H9 (cell line): ENCODE measurements at regions not wholly inside any gene's neighbourhood (a gene's known extent, or its start where the extent isn't known, plus 50 kb on each side); places are given as distances from the start of the nearest gene placed in this dataset.

Experiments used
- DNase-seq: peaks from one replicate; pipeline ENCODE4 v3.0.0-alpha.2; 2017
- H2AFZ ChIP-seq: one replicate; pipeline ENCODE4 v1.6.1; 2013; ENCODE audit warnings: mild to moderate bottlenecking, low read length, control low read depth, moderate library complexity
- H2AK5ac ChIP-seq: 2 replicates; pipeline ENCODE4 v1.6.1; 2013; ENCODE audit warnings: low read length, control low read depth, mixed read lengths; ENCODE audit not compliant: insufficient read length
- H2BK120ac ChIP-seq: one replicate; pipeline ENCODE4 v1.6.1; 2013; ENCODE audit warnings: low read depth, mild to moderate bottlenecking, low read length, control low read depth, inconsistent platforms; ENCODE audit not compliant: poor library complexity, severe bottlenecking
- H2BK12ac ChIP-seq: 2 replicates; pipeline ENCODE4 v1.6.1; 2013; ENCODE audit warnings: low read length, control low read depth, mixed read lengths, low read depth; ENCODE audit not compliant: insufficient read length
- H2BK15ac ChIP-seq: 2 replicates; pipeline ENCODE4 v1.6.1; 2013; ENCODE audit warnings: low read depth, low read length, control low read depth
- H2BK20ac ChIP-seq: one replicate; pipeline ENCODE4 v1.6.1; 2013; ENCODE audit warnings: low read depth, mild to moderate bottlenecking, low read length, control low read depth, inconsistent platforms; ENCODE audit not compliant: poor library complexity, severe bottlenecking
- H2BK5ac ChIP-seq: 2 replicates; pipeline ENCODE4 v1.6.1; 2013; ENCODE audit warnings: low read length, control low read depth, mixed read lengths; ENCODE audit not compliant: insufficient read length
- H3K14ac ChIP-seq: 2 replicates; pipeline ENCODE4 v1.6.1; 2013; ENCODE audit warnings: low read length, control low read depth; ENCODE audit not compliant: insufficient read depth
- H3K18ac ChIP-seq: 2 replicates; pipeline ENCODE4 v1.6.1; 2013; ENCODE audit warnings: low read depth, mild to moderate bottlenecking, mixed read lengths, low read length, control low read depth; ENCODE audit not compliant: insufficient read length
- H3K23ac ChIP-seq: 2 replicates; pipeline ENCODE4 v1.6.1; 2013; ENCODE audit warnings: low read length, control low read depth, mixed read lengths, low read depth; ENCODE audit not compliant: insufficient read length
- H3K23me2 ChIP-seq: 2 replicates; pipeline ENCODE4 v1.6.1; 2013; ENCODE audit warnings: low read depth, mild to moderate bottlenecking, mixed read lengths, low read length, control low read depth; ENCODE audit not compliant: insufficient read length, poor library complexity, severe bottlenecking
- H3K27ac ChIP-seq: 2 replicates; pipeline ENCODE4 v1.5.1; 2013; ENCODE audit warnings: low read length, control low read depth, mixed read lengths, low read depth; ENCODE audit not compliant: insufficient read length
- H3K27me3 ChIP-seq: 2 replicates; pipeline ENCODE4 v1.6.1; 2013; ENCODE audit warnings: low read length, control low read depth, inconsistent platforms; ENCODE audit not compliant: insufficient read depth
- H3K4ac ChIP-seq: 2 replicates; pipeline ENCODE4 v1.6.1; 2013; ENCODE audit warnings: low read depth, mild to moderate bottlenecking, control low read depth, inconsistent platforms, low read length, moderate library complexity
- H3K4me1 ChIP-seq: 2 replicates; pipeline ENCODE4 v1.6.1; 2013; ENCODE audit warnings: low read length, control low read depth, inconsistent platforms; ENCODE audit not compliant: insufficient read depth
- H3K4me2 ChIP-seq: 2 replicates; pipeline ENCODE4 v1.6.1; 2013; ENCODE audit warnings: low read length, control low read depth, mixed read lengths; ENCODE audit not compliant: insufficient read length, insufficient read depth
- H3K56ac ChIP-seq: 2 replicates; pipeline ENCODE4 v1.6.1; 2013; ENCODE audit warnings: low read depth, mild to moderate bottlenecking, mixed read lengths, low read length, control low read depth; ENCODE audit not compliant: insufficient read length
- H3K79me1 ChIP-seq: 2 replicates; pipeline ENCODE4 v1.6.1; 2013; ENCODE audit warnings: low read depth, mild to moderate bottlenecking, moderate library complexity, low read length, control low read depth, inconsistent platforms; ENCODE audit not compliant: insufficient read depth, poor library complexity, severe bottlenecking
- H3K79me2 ChIP-seq: 2 replicates; pipeline ENCODE4 v1.6.1; 2013; ENCODE audit warnings: low read length, control low read depth, inconsistent platforms; ENCODE audit not compliant: insufficient read depth
- H3K9ac ChIP-seq: 2 replicates; pipeline ENCODE4 v1.6.1; 2013; ENCODE audit warnings: low read length, control low read depth, mixed read lengths; ENCODE audit not compliant: insufficient read length; ENCODE audit errors: extremely low read depth
- H3K9me3 ChIP-seq: one replicate; pipeline ENCODE4 v1.6.1; 2013; ENCODE audit warnings: low read depth, low read length, inconsistent platforms; ENCODE audit not compliant: control insufficient read depth
- H3T11ph ChIP-seq: one replicate; pipeline ENCODE4 v1.6.1; 2013; ENCODE audit warnings: mild to moderate bottlenecking, low read length, control low read depth, inconsistent platforms
- H4K20me1 ChIP-seq: one replicate; pipeline ENCODE4 v1.6.1; 2013; ENCODE audit not compliant: control insufficient read depth, insufficient read length, insufficient read depth
- H4K5ac ChIP-seq: 2 replicates; pipeline ENCODE4 v1.6.1; 2013; ENCODE audit warnings: low read depth, mild to moderate bottlenecking, mixed read lengths, low read length, control low read depth; ENCODE audit not compliant: insufficient read length
- H4K8ac ChIP-seq: replicated peaks from 2 replicates; pipeline ENCODE4 v1.6.1; 2013; ENCODE audit warnings: low read length, control low read depth, mixed read lengths, low read depth; ENCODE audit not compliant: insufficient read length
- H4K91ac ChIP-seq: 2 replicates; pipeline ENCODE4 v1.6.1; 2013; ENCODE audit warnings: low read depth, mild to moderate bottlenecking, moderate library complexity, mixed read lengths, low read length, control low read depth; ENCODE audit not compliant: insufficient read length
- H3K27ac Mint-ChIP-seq, 3 experiments: 2 replicates in 2 of 3; 3 replicates in 1 of 3; pipeline ENCODE4 v1.8.0; 2020 to 2021; ENCODE audit warnings: mixed read lengths in 3 of 3, mild to moderate bottlenecking in 1 of 3, moderate library complexity in 1 of 3
- H3K27me3 Mint-ChIP-seq: 2 replicates; pipeline ENCODE4 v1.8.0; 2021; ENCODE audit warnings: low read depth, mild to moderate bottlenecking, moderate library complexity, mixed read lengths
- H3K36me3 Mint-ChIP-seq, 3 experiments: 2 replicates in 2 of 3; 3 replicates in 1 of 3; pipeline ENCODE4 v1.8.0; 2020 to 2021; ENCODE audit warnings: low read depth in 3 of 3, mixed read lengths in 3 of 3; ENCODE audit not compliant: insufficient read depth in 1 of 3
- H3K4me1 Mint-ChIP-seq, 2 experiments: 2 replicates each; pipeline ENCODE4 v1.8.0; 2020; ENCODE audit warnings: mixed read lengths in 2 of 2
- H3K4me3 Mint-ChIP-seq, 2 experiments: 2 replicates in 1 of 2; 3 replicates in 1 of 2; pipeline ENCODE4 v1.8.0; 2020 to 2021; ENCODE audit warnings: mild to moderate bottlenecking in 2 of 2, mixed read lengths in 2 of 2, moderate library complexity in 1 of 2
- H3K9me3 Mint-ChIP-seq, 2 experiments: 2 replicates in 1 of 2; 3 replicates in 1 of 2; pipeline ENCODE4 v1.8.0; 2020; ENCODE audit warnings: mild to moderate bottlenecking in 2 of 2, mixed read lengths in 2 of 2, moderate library complexity in 1 of 2
- CTCF ChIP-seq: fragments of 200-600 bp; sonication (generic); conservative IDR thresholded peaks from 3 replicates; pipeline ENCODE4 v1.8.0; 2021; ENCODE audit warnings: antibody characterized with exemption, mild to moderate bottlenecking
- WGBS: extraction: QIAGEN DNeasy Blood & Tissue Kit; methylation state at CpG from one replicate; pipeline ENCODE4 v1.1.7; 2013; ENCODE audit warnings: missing lambda C conversion rate, low lambda C conversion rate, mixed read lengths; ENCODE audit not compliant: insufficient read length; ENCODE audit errors: extremely low coverage; 5-methylcytosine and 5-hydroxymethylcytosine counted together

DNA sequence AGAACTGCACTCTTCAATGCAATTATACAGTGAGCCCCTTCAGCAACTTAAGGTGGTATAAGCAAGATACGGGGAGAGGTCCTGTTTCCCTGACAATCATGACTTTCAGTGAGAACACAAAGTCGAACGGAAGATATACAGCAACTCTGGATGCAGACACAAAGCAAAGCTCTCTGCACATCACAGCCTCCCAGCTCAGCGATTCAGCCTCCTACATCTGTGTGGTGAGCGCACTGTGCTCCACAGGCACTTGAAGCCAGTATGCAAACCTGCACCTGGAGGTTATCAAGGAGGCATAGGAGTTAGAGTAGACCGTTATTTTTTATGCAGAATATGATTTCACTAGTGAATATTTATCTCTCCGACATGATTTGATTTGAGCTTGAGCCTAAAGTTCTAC is 152.2 kb upstream of the OR4E1 start:
- no peak for DNase-seq
- Histone ChIP-seq H3K9ac (no peak overlapping the region), H4K8ac (no peak overlapping the region), H2BK12ac (no peak overlapping the region), H4K5ac (no peak overlapping the region), H3K23me2 (no peaks in the 10 kb centered on the region), H3T11ph (no peak overlapping the region), H3K79me2 (no peaks in the 10 kb centered on the region), H3K9me3 (no peaks in the 10 kb centered on the region), H3K4me1 (no peaks in the 10 kb centered on the region), H2BK15ac (no peak overlapping the region), H2AFZ (no peak overlapping the region), H3K14ac (no peak overlapping the region), H3K18ac (no peak overlapping the region), H4K91ac (no peak overlapping the region), H3K56ac (no peak overlapping the region), H2AK5ac (no peak overlapping the region), H4K20me1 (no peaks in the 10 kb centered on the region), H2BK120ac (no peak overlapping the region), H3K79me1 (no peaks in the 10 kb centered on the region), H3K4me2 (no peak overlapping the region), H2BK20ac (no peak overlapping the region), H2BK5ac (no peak overlapping the region), H3K27me3 (no peaks in the 10 kb centered on the region), H3K23ac (no peak overlapping the region), H3K27ac (no peak overlapping the region), H3K4ac (no peak overlapping the region)
- Mint-ChIP-seq H3K4me1 (peaks cover 6% of the 10 kb centered on the region in 2 experiments; a peak in 2 of 4 replicates), H3K27me3 (peaks cover 24% of the 10 kb centered on the region), H3K4me3 (no peak overlapping the region), H3K9me3 (no peaks in the 10 kb centered on the region), H3K27ac (no peak overlapping the region), H3K36me3 (no peaks in the 10 kb centered on the region)
- TF ChIP-seq CTCF = no peak
- WGBS = no CpG with 5 or more reads among the region's 7 CpGs
